Endothelial cell of umbilical vein (primary cell): ENCODE measurements at regions not wholly inside any gene's neighbourhood (a gene's known extent, or its start where the extent isn't known, plus 50 kb on each side); places are given as distances from the start of the nearest gene placed in this dataset.

Experiments used
- BruUV-seq: library from RNA; stranded (reverse); fragments of 400-500 nt; replicated peaks from 2 replicates; lab custom pipeline; 2021; lab: Mats Ljungman, UMichigan
- CTCF ChIA-PET: fragments of 300-600, 350-600 bp; sonication (Branson Sonifier 250); formaldehyde crosslinking; loops from one replicate; lab custom pipeline; 2021; ENCODE audit warnings: antibody characterized with exemption, inconsistent platforms; lab: Charles Lee
- POLR2A ChIA-PET: fragments of 300-600, 350-600 bp; sonication (Branson Sonifier 250); formaldehyde crosslinking; loops from one replicate; lab custom pipeline; 2021; ENCODE audit warnings: antibody characterized with exemption, inconsistent platforms; lab: Charles Lee
- DNase-seq: peaks from one replicate; pipeline ENCODE4 v3.0.0-alpha.2; 2011; ENCODE audit warnings: low read depth, low spot score
- FAIRE-seq: peaks from 2 replicates; lab custom pipeline; 2011; peaks lifted over from hg19 to GRCh38; lab: Jason Lieb, UNC
- H2AFZ ChIP-seq: 2 replicates; pipeline ENCODE4 v1.6.0; 2012; ENCODE audit warnings: low read depth, low read length, control low read depth, inconsistent platforms
- H3K27ac ChIP-seq: 2 replicates; pipeline ENCODE4 v1.5.1; 2011; ENCODE audit warnings: low read depth, mild to moderate bottlenecking, control low read depth, low read length, moderate library complexity; ENCODE audit not compliant: insufficient read depth
- H3K27me3 ChIP-seq, 2 experiments: 2 replicates each; pipeline versions ENCODE4 v1.6.0 to v1.6.1; 2011; ENCODE audit warnings: low read length in 2 of 2, mixed read lengths in 1 of 2; ENCODE audit not compliant: control insufficient read depth in 2 of 2, insufficient read depth in 2 of 2
- H3K36me3 ChIP-seq, 2 experiments: 2 replicates in 1 of 2; 3 replicates in 1 of 2; pipeline ENCODE4 v1.5.1; 2011; ENCODE audit warnings: low read length in 2 of 2, mild to moderate bottlenecking in 1 of 2, moderate library complexity in 1 of 2; ENCODE audit not compliant: control insufficient read depth in 2 of 2, insufficient read depth in 2 of 2; ENCODE audit errors: extremely low read depth in 1 of 2
- H3K4me1 ChIP-seq: 3 replicates; pipeline ENCODE4 v1.5.1; 2011; ENCODE audit warnings: mild to moderate bottlenecking, low read length; ENCODE audit not compliant: control insufficient read depth, insufficient read depth; ENCODE audit errors: extremely low read depth
- H3K4me2 ChIP-seq: 2 replicates; pipeline ENCODE4 v1.6.1; 2011; ENCODE audit warnings: low read length, control low read depth, mixed read lengths; ENCODE audit not compliant: insufficient read depth
- H3K4me3 ChIP-seq, 3 experiments: fragments of 200-600 bp in 1 of 3; sonication (generic), shearing (Covaris generic) in 1 of 3; replicated peaks in 1 of 3; 2 replicates each; pipeline ENCODE4 v1.5.1; 2011 to 2016; ENCODE audit warnings: control low read depth in 3 of 3, low read length in 3 of 3, mild to moderate bottlenecking in 2 of 3, inconsistent platforms in 1 of 3, low read depth in 1 of 3, moderate library complexity in 1 of 3; ENCODE audit not compliant: insufficient read depth in 1 of 3
- H3K79me2 ChIP-seq: 2 replicates; pipeline ENCODE4 v1.6.0; 2012; ENCODE audit warnings: low read length, inconsistent platforms; ENCODE audit not compliant: control insufficient read depth, insufficient read depth
- H3K9ac ChIP-seq: replicated peaks from 2 replicates; pipeline ENCODE3; 2011; ENCODE audit warnings: low read length, control low read depth; ENCODE audit not compliant: insufficient read depth; ENCODE audit errors: extremely low read depth
- H3K9me1 ChIP-seq: replicated peaks from 3 replicates; pipeline ENCODE4 v1.6.0; 2011; ENCODE audit warnings: mild to moderate bottlenecking, low read length; ENCODE audit not compliant: control insufficient read depth, insufficient read depth; ENCODE audit errors: extremely low read depth
- H3K9me3 ChIP-seq: replicated peaks from 2 replicates; pipeline ENCODE4 v1.5.1; 2012; ENCODE audit warnings: low read length, inconsistent platforms; ENCODE audit not compliant: control insufficient read depth, insufficient read depth
- H4K20me1 ChIP-seq: replicated peaks from 2 replicates; pipeline ENCODE3; 2011; ENCODE audit warnings: mild to moderate bottlenecking, low read length; ENCODE audit not compliant: control insufficient read depth, insufficient read depth; ENCODE audit errors: extremely low read depth
- CTCF ChIP-seq, 2 donors: IDR thresholded peaks; 1 replicate in 1 of 2; 2 replicates in 1 of 2; pipeline ENCODE4 v1.5.1; 2011; ENCODE audit warnings: low read length in 2 of 2, mild to moderate bottlenecking in 2 of 2, moderate library complexity in 2 of 2, control low read depth in 1 of 2, inconsistent platforms in 1 of 2, low read depth in 1 of 2; ENCODE audit not compliant: insufficient read depth in 1 of 2; ENCODE audit errors: extremely low read depth in 1 of 2
- EZH2 ChIP-seq: IDR thresholded peaks from 2 replicates; pipeline ENCODE4 v1.6.1; 2012; ENCODE audit warnings: borderline replicate concordance, low read depth, mild to moderate bottlenecking, moderate library complexity, low read length, inconsistent platforms; ENCODE audit not compliant: severe bottlenecking
- FOS ChIP-seq: IDR thresholded peaks from 2 replicates; pipeline ENCODE4 v1.6.1; 2011; ENCODE audit warnings: mild to moderate bottlenecking, low read length, moderate library complexity, borderline replicate concordance; ENCODE audit not compliant: insufficient read depth
- GATA2 ChIP-seq: IDR thresholded peaks from 2 replicates; pipeline ENCODE4 v1.7.0; 2011; ENCODE audit warnings: low read depth, mild to moderate bottlenecking, moderate library complexity, mixed read lengths, low read length; ENCODE audit not compliant: insufficient read length, insufficient read depth
- JUN ChIP-seq: IDR thresholded peaks from 2 replicates; pipeline ENCODE4 v1.6.1; 2011; ENCODE audit warnings: borderline replicate concordance, low read depth; ENCODE audit not compliant: insufficient read length, insufficient read depth
- MYC ChIP-seq: IDR thresholded peaks from one replicate; pipeline ENCODE4 v1.6.1; 2011; ENCODE audit warnings: mild to moderate bottlenecking, low read depth, low read length
- POLR2A ChIP-seq: IDR thresholded peaks from 2 replicates; pipeline ENCODE4 v1.6.1; 2012; ENCODE audit warnings: low read depth, mild to moderate bottlenecking, control low read depth, low read length
- POLR2AphosphoS5 ChIP-seq: IDR thresholded peaks from 2 replicates; pipeline ENCODE4 v1.6.1; 2012; ENCODE audit warnings: low read depth, mild to moderate bottlenecking, control low read depth, low read length, moderate library complexity; ENCODE audit not compliant: insufficient read depth
- dilution Hi-C: fragments of 300-500 bp; cut with MboI; formaldehyde crosslinking; loops from one replicate; pipeline ENCODE4 v1.15.0; 2019; ENCODE audit warnings: low sequenced_read_pairs; ENCODE audit not compliant: extremely low pct_ligation_motif_present
- intact Hi-C: fragments of 100-400 bp; cut with micrococcal nuclease; formaldehyde crosslinking; loops from one replicate; pipeline ENCODE4 v1.10.0; 2022
- TF ChIP-seq, protein P1 (sequence below): IDR thresholded peaks from 2 replicates; pipeline ENCODE4 v1.6.1; 2011; ENCODE audit not compliant: insufficient read depth, insufficient read length

GRCh38 chr5:65077653-65078052 lies 308.9 kb downstream of the CWC27 start:
- no peak for FAIRE-seq
- intact Hi-C loops = loop anchor here (2.0 kb wide), 1 partner anchor 405 kb away; no protein-coding TSS in a partner anchor

More at GRCh38 chr5:65077653-65078052, 308.9 kb downstream of the CWC27 start:
- Histone ChIP-seq H3K9ac (peak overlapping the region; percentile 0), H3K27me3 (no peaks in the 10 kb centered on the region), H2AFZ (peak overlapping the region; percentile 95), H3K4me2 (peak overlapping the region; percentile 48), H3K4me1 (peaks cover 23% of the 10 kb centered on the region), H3K9me1 (no peaks in the 10 kb centered on the region), H3K27ac (no peak overlapping the region), H3K9me3 (no peaks in the 10 kb centered on the region), H3K79me2 (no peaks in the 10 kb centered on the region), H3K4me3 (no peak overlapping the region), H4K20me1 (no peaks in the 10 kb centered on the region), H3K36me3 (no peaks in the 10 kb centered on the region)
- no peak for DNase-seq
- TF ChIP-seq GATA2 = no peak
- TF ChIP-seq POLR2A = no peak
- TF ChIP-seq CTCF (IDR thresholded peaks at IDR 0.05; ENCODE audit: extremely low read depth in 1 of 2, insufficient read depth in 1 of 2, low read depth in 1 of 2, low read length in 2 of 2) = no peak
- no peak for TF ChIP-seq POLR2AphosphoS5
- no peak for TF ChIP-seq JUN
- no peak for TF ChIP-seq EZH2
- no peak for TF ChIP-seq MYC
- TF ChIP-seq FOS = no peak
- TF ChIP-seq, protein P1, sequence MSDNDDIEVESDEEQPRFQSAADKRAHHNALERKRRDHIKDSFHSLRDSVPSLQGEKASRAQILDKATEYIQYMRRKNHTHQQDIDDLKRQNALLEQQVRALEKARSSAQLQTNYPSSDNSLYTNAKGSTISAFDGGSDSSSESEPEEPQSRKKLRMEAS = no peak
- POLR2A ChIA-PET = no interaction called here
- no TSS peak for BruUV-seq
- CTCF ChIA-PET = interaction anchor here (0.8 to 2.0 kb wide), 5 partner anchors 40 to 406 kb away, joined by 3 to 7 read pairs (median 3); no protein-coding TSS in a partner anchor
- dilution Hi-C loops = no loop called here
